Keratinocyte (primary cell): ENCODE measurements at regions not wholly inside any gene's neighbourhood (a gene's known extent, or its start where the extent isn't known, plus 50 kb on each side); places are given as distances from the start of the nearest gene placed in this dataset.

Experiments
- CTCF ChIP-seq, 3 experiments: IDR thresholded peaks in 1 of 3; conservative IDR thresholded peaks in 1 of 3; optimal IDR thresholded peaks in 1 of 3; 2 replicates in 2 of 3; 3 replicates in 1 of 3; pipeline versions ENCODE3 to v1.5.1; 2011; ENCODE audit warnings: low read length in 3 of 3, mild to moderate bottlenecking in 3 of 3, moderate library complexity in 2 of 3, control low read depth in 1 of 3, inconsistent platforms in 1 of 3; ENCODE audit not compliant: insufficient read depth in 2 of 3; ENCODE audit errors: extremely low read depth in 1 of 3
- EZH2 ChIP-seq: IDR thresholded peaks from one replicate; pipeline ENCODE4 v1.6.1; 2012; ENCODE audit warnings: inconsistent platforms, mild to moderate bottlenecking, low read length, moderate library complexity

- TF ChIP-seq CTCF (optimal IDR thresholded peaks at IDR 0.05 in 1 of 3, IDR thresholded peaks at IDR 0.05 in 1 of 3, conservative IDR thresholded peaks at IDR 0.05 in 1 of 3; ENCODE audit: extremely low read depth in 1 of 3, insufficient read depth in 2 of 3, low read length in 3 of 3) (no peak), EZH2 (no peak)
These were observed 379.7 kb upstream of the EPHA6 start for GRCh38 chr3:96434651-96435050.
